Fibroblast of mammary gland (primary cell): ENCODE measurements at regions not wholly inside any gene's neighbourhood (a gene's known extent, or its start where the extent isn't known, plus 50 kb on each side); places are given as distances from the start of the nearest gene placed in this dataset.

Experiments
- DNase-seq: peaks from one replicate; pipeline ENCODE4 v3.0.0-alpha.2; 2010; ENCODE audit warnings: low read depth
- H3K4me3 ChIP-seq: 2 replicates; pipeline ENCODE4 v1.5.1; 2011; ENCODE audit warnings: low read depth, mild to moderate bottlenecking, low read length, moderate library complexity; ENCODE audit not compliant: control insufficient read depth
- TF ChIP-seq, protein P1 (sequence below): conservative IDR thresholded peaks from 2 replicates; pipeline ENCODE4 v1.5.1; 2011; ENCODE audit warnings: low read depth, low read length, inconsistent platforms; ENCODE audit not compliant: control insufficient read depth, insufficient read depth

DNA sequence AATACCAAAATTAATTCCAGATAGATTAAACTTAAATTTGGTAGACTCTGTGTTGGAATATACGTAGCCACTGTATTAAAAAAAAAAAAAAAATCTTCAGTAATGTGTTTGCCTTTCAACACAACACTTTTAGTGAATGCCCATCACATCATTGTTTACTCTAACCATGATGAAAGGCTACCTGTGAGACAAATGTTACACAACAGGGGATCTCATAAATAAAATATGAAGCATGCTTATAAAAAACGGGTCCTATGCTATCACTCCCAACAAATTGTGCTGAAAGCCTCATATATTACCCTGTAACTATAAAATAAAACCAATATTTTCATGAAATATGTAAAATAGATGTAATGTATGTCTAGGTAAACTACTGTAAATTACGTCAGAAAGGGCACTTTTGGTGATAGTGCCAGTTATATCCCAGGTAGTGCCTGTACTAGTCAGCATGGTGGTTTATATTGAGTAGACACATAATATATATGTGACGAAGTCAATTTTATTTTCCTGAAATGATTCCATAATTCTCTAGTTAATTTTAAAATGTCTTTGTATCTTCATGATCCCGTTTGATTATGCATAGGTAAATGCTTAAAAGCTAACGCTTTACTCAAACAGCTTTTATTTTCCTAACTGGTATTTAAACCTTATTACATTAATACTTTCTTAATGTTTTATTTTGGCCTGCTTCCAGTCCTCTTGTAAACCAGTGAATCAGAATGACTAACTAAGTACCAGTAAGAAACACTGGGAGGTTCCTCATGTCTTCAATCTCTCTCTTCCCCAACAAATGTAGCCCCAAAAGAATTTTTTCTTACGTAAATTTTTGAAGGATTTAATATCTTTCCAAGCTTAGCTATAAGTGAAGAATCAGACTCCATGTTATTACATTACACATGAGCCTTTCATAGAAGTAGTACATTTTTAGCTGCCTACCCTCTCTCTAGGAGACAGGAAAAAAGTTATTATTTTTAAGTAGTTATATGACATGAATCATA is 420.3 kb downstream of the GABRG2 start:
- DNase-seq = peak; percentile 28
- TF ChIP-seq, protein P1, sequence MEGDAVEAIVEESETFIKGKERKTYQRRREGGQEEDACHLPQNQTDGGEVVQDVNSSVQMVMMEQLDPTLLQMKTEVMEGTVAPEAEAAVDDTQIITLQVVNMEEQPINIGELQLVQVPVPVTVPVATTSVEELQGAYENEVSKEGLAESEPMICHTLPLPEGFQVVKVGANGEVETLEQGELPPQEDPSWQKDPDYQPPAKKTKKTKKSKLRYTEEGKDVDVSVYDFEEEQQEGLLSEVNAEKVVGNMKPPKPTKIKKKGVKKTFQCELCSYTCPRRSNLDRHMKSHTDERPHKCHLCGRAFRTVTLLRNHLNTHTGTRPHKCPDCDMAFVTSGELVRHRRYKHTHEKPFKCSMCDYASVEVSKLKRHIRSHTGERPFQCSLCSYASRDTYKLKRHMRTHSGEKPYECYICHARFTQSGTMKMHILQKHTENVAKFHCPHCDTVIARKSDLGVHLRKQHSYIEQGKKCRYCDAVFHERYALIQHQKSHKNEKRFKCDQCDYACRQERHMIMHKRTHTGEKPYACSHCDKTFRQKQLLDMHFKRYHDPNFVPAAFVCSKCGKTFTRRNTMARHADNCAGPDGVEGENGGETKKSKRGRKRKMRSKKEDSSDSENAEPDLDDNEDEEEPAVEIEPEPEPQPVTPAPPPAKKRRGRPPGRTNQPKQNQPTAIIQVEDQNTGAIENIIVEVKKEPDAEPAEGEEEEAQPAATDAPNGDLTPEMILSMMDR = no peak
- H3K4me3 ChIP-seq = no peak overlapping the region

DNA sequence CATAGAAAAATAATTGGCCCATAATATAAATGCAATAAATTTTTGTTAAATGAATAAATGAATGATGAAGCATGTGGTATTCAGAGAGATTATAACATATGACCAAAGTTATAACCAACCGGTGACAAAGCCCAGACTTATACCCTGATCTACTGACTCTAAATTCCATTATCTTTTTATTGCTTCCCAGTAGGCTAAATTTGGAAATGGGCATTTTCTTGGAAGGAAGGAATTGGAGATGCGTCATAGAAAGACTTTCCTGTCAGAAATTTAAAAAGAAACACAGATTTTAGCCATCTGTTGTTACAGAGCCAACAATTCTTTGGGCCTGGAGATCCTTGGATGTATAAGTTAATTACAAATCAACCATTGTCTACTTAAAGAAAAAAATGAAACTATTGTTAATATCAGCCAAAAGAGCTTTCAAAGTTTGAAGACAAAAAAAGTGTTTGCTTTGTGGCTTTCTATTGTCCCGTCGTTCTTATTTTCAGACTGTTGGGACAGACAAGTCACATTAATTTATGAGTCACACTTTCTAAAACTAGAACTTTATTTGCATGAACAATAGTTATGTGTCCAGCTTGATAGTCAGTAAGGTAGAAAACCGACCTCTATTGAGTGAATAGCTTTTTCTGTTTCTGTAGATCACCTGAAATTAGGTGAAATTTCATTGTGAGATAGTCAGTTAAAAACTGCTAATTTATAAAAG is 428.7 kb downstream of the GABRG2 start:
- H3K4me3 ChIP-seq = no peak overlapping the region
- peak; percentile 12 for DNase-seq
- TF ChIP-seq, protein P1 = no peak

DNA sequence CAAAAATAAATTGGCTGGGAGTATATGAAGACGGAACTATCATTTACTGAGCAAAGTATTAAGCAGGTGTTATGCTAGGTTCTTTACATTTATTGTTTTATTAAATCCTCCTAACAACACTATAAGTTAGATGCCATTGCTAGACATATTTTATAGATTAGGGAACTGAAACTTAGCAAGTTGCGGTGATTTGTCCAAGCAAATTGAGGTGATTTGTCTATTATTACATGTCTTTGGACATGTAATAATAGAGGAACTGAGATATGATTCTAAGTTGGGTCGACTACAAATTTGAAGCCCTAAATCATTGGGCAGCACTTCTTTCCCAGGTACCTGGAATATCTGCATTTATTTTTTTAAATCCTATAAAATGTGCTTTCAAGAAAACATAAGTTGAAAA is 429.9 kb downstream of the GABRG2 start:
- H3K4me3 ChIP-seq = no peak overlapping the region
- TF ChIP-seq, protein P1 = no peak
- no peak for DNase-seq

DNA sequence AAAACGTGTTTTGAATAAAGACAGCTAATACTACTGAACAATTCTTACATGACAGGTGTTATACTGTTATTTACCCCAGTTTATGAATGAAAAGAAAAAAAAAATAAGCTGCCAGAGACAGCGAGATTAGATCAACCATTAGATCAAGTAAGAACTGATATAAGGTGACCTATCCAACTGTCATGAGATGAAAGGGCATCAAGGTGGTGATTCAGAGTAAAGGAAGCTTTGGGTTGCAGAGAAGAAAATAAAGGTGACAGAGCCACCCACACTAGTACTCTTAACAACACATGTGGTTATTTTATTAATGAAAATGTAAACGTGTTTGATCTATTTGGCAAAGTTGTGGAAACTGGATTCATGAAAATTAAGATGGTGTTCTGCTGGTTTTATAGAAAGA is 435.2 kb downstream of the GABRG2 start:
- no peak for DNase-seq
- TF ChIP-seq, protein P1 = no peak
- no peak overlapping the region for H3K4me3 ChIP-seq

DNA sequence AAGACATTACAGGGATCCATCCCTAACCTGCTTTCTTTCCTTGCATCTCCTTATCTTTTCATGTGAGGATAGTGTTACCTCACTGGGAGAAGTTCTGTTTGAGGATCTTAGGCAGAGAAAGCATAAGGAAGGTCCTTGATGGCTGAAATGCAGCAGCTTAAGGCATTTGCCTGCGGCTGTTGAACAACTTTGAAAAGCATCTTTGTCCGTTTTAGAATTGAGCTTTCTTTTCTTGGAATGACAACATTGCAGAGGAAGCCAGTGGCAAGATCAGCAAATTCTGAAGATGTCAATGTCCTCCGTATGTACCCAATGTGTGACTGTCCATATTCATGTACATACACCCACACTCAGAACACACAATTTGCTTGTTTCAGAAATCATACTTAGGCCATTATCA is 436.2 kb downstream of the GABRG2 start:
- no peak for DNase-seq
- H3K4me3 ChIP-seq = no peak overlapping the region
- TF ChIP-seq, protein P1 = no peak

DNA sequence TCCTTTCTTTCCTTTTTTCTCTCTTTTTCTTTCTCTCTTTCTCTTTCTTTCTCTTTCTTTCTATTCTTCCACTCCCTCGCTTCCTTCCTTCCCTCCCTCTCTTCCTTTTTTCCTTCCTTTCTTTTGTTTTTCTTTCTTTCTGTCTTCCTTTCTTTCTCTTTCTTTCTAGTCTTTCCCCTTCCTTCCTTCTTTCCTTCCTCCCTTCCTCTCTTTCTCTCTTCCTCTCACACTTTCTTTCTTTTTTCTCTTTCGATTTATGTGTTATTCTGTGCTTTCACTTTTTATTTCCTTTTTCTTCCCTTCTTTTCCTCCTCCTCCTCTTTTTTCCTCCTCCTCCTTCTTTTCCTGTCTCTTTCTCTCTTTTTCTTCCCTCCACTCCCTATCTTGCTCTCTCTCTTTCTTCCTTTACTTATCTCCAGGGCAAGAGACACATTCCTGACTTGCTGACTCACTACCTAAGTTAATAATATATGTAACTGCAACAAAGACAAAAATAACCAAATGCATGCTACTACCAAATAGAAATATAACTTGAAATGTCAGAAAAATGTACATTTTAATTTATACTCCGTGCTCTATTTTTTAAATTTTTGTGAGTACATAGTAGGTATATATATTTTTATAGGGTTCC is 445.5 kb downstream of the GABRG2 start:
- no peak for DNase-seq
- no peak overlapping the region for H3K4me3 ChIP-seq
- TF ChIP-seq, protein P1 = no peak
